ENCODE measurements at regions not wholly inside any gene's neighbourhood (a gene's known extent, or its start where the extent isn't known, plus 50 kb on each side); places are given as distances from the start of the nearest gene placed in this dataset.

DNA sequence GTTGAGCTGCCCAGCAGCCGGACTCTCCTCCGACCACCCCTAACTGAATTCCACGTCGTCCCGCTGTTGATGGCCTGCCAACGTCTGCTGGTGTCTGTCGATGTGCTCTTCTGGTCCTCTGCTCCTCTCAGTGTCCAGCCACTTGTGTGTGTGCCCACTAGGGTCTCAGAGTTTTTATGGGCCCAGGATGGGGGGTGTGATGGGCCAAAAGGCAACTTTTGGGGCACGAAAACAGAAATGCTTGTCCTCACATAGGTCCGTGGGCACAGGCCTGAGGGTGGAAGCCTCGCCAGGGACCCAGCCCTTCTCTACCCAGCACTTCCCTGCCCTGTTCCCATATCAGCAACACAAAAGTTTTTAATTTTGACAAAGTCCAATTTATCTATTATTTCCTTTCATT lies 85.7 kb upstream of the RUFY1 start (continued):
- TF ChIP-seq, protein P1, sequence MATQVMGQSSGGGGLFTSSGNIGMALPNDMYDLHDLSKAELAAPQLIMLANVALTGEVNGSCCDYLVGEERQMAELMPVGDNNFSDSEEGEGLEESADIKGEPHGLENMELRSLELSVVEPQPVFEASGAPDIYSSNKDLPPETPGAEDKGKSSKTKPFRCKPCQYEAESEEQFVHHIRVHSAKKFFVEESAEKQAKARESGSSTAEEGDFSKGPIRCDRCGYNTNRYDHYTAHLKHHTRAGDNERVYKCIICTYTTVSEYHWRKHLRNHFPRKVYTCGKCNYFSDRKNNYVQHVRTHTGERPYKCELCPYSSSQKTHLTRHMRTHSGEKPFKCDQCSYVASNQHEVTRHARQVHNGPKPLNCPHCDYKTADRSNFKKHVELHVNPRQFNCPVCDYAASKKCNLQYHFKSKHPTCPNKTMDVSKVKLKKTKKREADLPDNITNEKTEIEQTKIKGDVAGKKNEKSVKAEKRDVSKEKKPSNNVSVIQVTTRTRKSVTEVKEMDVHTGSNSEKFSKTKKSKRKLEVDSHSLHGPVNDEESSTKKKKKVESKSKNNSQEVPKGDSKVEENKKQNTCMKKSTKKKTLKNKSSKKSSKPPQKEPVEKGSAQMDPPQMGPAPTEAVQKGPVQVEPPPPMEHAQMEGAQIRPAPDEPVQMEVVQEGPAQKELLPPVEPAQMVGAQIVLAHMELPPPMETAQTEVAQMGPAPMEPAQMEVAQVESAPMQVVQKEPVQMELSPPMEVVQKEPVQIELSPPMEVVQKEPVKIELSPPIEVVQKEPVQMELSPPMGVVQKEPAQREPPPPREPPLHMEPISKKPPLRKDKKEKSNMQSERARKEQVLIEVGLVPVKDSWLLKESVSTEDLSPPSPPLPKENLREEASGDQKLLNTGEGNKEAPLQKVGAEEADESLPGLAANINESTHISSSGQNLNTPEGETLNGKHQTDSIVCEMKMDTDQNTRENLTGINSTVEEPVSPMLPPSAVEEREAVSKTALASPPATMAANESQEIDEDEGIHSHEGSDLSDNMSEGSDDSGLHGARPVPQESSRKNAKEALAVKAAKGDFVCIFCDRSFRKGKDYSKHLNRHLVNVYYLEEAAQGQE (IDR thresholded peaks at IDR 0.05; ENCODE audit: low read depth, low read length): no peak
- TF ChIP-seq GABPA (IDR thresholded peaks at IDR 0.05; ENCODE audit: low read depth) (no peak), TEAD4 (IDR thresholded peaks at IDR 0.05; ENCODE audit: borderline replicate concordance, insufficient read depth) (no peak), NFIC (IDR thresholded peaks at IDR 0.05; ENCODE audit: borderline replicate concordance) (no peak), TAF1 (IDR thresholded peaks at IDR 0.05; ENCODE audit: borderline replicate concordance, low read depth, low read length) (no peak), FOXM1 (IDR thresholded peaks at IDR 0.05; ENCODE audit: low read depth) (no peak), RFX5 (IDR thresholded peaks at IDR 0.05; ENCODE audit: low read length) (no peak)

DNA sequence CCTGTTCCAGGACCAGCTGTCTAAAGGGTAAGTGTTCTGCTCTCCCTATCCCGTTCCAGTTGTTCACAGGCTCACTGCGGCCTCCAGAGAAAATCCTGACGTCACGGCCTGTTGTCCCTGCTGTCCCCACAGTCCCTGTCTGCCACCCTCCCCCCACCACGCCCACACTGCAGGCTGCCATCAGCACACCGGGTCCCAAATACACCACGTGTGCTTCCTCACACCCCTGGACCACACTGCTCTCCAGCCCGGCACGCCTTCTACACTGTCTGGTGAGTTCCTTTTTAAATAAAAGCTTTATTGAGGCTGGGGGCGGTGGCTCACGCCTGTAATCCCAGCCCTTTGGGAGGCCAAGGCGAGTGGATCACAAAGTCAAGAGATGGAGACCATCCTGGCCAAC lies 88.3 kb upstream of the RUFY1 start:
- CTCF ChIA-PET: no interaction called here
- no peaks in the 10 kb centered on the region for H3K9me3 ChIP-seq
- no peak overlapping the region for H2AFZ ChIP-seq (ENCODE audit: low read depth)
- no peak overlapping the region for H3K9ac ChIP-seq
- no peaks in the 10 kb centered on the region for H3F3A ChIP-seq (replicated peaks; ENCODE audit: insufficient read depth)
- POLR2A ChIA-PET: no interaction called here
- H4K20me1 ChIP-seq (ENCODE audit: insufficient read depth): no peaks in the 10 kb centered on the region
- no peaks in the 10 kb centered on the region for H3K27me3 ChIP-seq (ENCODE audit: insufficient read depth)
- peaks cover 0 to 9% of the 10 kb centered on the region in 2 experiments; a peak in 1 of 4 replicates for H3K4me1 ChIP-seq (ENCODE audit: control insufficient read depth in 1 of 2, insufficient read depth in 2 of 2, low read depth in 1 of 2, low read length in 1 of 2)
- H3K4me2 ChIP-seq: no peak overlapping the region
- no peaks in the 10 kb centered on the region for H3K79me2 ChIP-seq (ENCODE audit: insufficient read depth)
- no peak for TF ChIP-seq CHD2 (IDR thresholded peaks at IDR 0.05; ENCODE audit: low read length, partially characterized antibody)
- no peaks in the 10 kb centered on the region for H3K36me3 ChIP-seq (replicated peaks in 1 of 2; ENCODE audit: control insufficient read depth in 1 of 2, insufficient read depth in 2 of 2, low read length in 1 of 2)
- no peak for DNase-seq
- no peak overlapping the region for H3K4me3 ChIP-seq (ENCODE audit: low read depth in 2 of 2, low read length in 1 of 2)
- H3K9me2 ChIP-seq: no peaks in the 10 kb centered on the region
- H3K27ac ChIP-seq (ENCODE audit: low read depth in 2 of 2, low read length in 1 of 2): no peak overlapping the region
- 46% methylated on average over 12 of the region's 12 CpGs for WGBS (ENCODE audit: low lambda C conversion rate)

DNA sequence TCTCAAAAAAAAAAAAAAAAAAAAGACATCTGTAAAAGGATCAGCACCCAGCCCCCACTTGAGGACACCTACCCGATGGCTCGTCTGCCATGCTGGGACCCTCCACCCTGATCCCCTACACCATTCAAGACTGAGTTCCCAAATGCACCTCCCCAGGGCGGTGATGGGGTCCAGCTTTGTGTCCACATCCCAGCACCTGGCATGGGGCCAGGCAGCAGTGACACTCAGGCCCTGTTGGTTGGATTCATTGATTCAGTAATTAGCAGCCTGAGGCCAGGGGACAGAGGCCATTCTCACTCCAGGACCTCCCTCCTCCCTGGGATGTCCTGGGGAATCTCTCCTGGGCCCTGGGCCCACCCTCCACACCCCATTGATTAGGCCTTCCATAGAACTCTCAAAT lies 88.8 kb upstream of the RUFY1 start:
- Histone ChIP-seq H3K4me3 (ENCODE audit: low read depth in 2 of 2, low read length in 1 of 2) (no peak overlapping the region), H3K27ac (ENCODE audit: low read depth in 2 of 2, low read length in 1 of 2) (no peak overlapping the region), H3F3A (replicated peaks; ENCODE audit: insufficient read depth) (no peaks in the 10 kb centered on the region), H4K20me1 (ENCODE audit: insufficient read depth) (no peaks in the 10 kb centered on the region), H3K4me1 (ENCODE audit: control insufficient read depth in 1 of 2, insufficient read depth in 2 of 2, low read depth in 1 of 2, low read length in 1 of 2) (peaks cover 0 to 9% of the 10 kb centered on the region in 2 experiments; a peak in 1 of 4 replicates), H3K79me2 (ENCODE audit: insufficient read depth) (no peaks in the 10 kb centered on the region), H3K9me3 (no peaks in the 10 kb centered on the region), H3K36me3 (replicated peaks in 1 of 2; ENCODE audit: control insufficient read depth in 1 of 2, insufficient read depth in 2 of 2, low read length in 1 of 2) (no peaks in the 10 kb centered on the region), H2AFZ (ENCODE audit: low read depth) (no peak overlapping the region), H3K9me2 (no peaks in the 10 kb centered on the region), H3K27me3 (ENCODE audit: insufficient read depth) (no peaks in the 10 kb centered on the region), H3K9ac (no peak overlapping the region), H3K4me2 (no peak overlapping the region)
- ChIA-PET CTCF (no interaction called here), POLR2A (no interaction called here)
- no peak for TF ChIP-seq FOXM1 (IDR thresholded peaks at IDR 0.05; ENCODE audit: low read depth)
- no peak for TF ChIP-seq EP300 (IDR thresholded peaks at IDR 0.05; ENCODE audit: borderline replicate concordance in 1 of 2, low read depth in 1 of 2, low read length in 1 of 2)
- TF ChIP-seq, protein P2, sequence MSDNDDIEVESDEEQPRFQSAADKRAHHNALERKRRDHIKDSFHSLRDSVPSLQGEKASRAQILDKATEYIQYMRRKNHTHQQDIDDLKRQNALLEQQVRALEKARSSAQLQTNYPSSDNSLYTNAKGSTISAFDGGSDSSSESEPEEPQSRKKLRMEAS (IDR thresholded peaks at IDR 0.05; ENCODE audit: low read depth): no peak
- no peak for TF ChIP-seq FOSL2 (IDR thresholded peaks at IDR 0.05; ENCODE audit: borderline replicate concordance, low read depth)
- 48% methylated on average over 3 of the region's 3 CpGs for WGBS (ENCODE audit: low lambda C conversion rate)
- DNase-seq: no peak

Measured in SK-N-SH (cell line).